Mesenchymal stem cell (in vitro differentiated cells and primary cell): ENCODE measurements at regions not wholly inside any gene's neighbourhood (a gene's known extent, or its start where the extent isn't known, plus 50 kb on each side); places are given as distances from the start of the nearest gene placed in this dataset.
A peak's percentile ranks its signal among the peaks of the same experiment; 100 is the strongest.

Source experiments
- DNase-seq: peaks from one replicate; pipeline ENCODE4 v3.0.0-alpha.2; 2013
- H2AFZ ChIP-seq: one replicate; pipeline ENCODE4 v1.6.1; 2013; ENCODE audit warnings: low read depth, mild to moderate bottlenecking, control low read depth, inconsistent platforms, low read length, moderate library complexity
- H2AK5ac ChIP-seq: 2 replicates; pipeline ENCODE4 v1.6.1; 2013; ENCODE audit warnings: low read length, moderate library complexity, mild to moderate bottlenecking, inconsistent platforms; ENCODE audit not compliant: severe bottlenecking
- H2BK120ac ChIP-seq: one replicate; pipeline ENCODE4 v1.6.1; 2013; ENCODE audit warnings: low read depth, mild to moderate bottlenecking, inconsistent platforms, low read length, moderate library complexity
- H2BK12ac ChIP-seq, 2 experiments: one replicate each; pipeline ENCODE4 v1.6.1; 2013; ENCODE audit warnings: inconsistent platforms in 2 of 2, low read length in 2 of 2, mild to moderate bottlenecking in 2 of 2, moderate library complexity in 2 of 2, control low read depth in 1 of 2
- H2BK15ac ChIP-seq: one replicate; pipeline ENCODE4 v1.6.1; 2013; ENCODE audit warnings: mild to moderate bottlenecking, low read depth, inconsistent platforms; ENCODE audit not compliant: poor library complexity, severe bottlenecking
- H2BK5ac ChIP-seq: 2 replicates; pipeline ENCODE4 v1.6.1; 2013; ENCODE audit warnings: low read depth, mild to moderate bottlenecking, low read length, control low read depth, inconsistent platforms; ENCODE audit not compliant: poor library complexity, severe bottlenecking
- H3K14ac ChIP-seq, 2 experiments: one replicate each; pipeline ENCODE4 v1.6.1; 2013; ENCODE audit warnings: inconsistent platforms in 2 of 2, low read length in 2 of 2, control low read depth in 1 of 2, mild to moderate bottlenecking in 1 of 2, moderate library complexity in 1 of 2
- H3K18ac ChIP-seq, 2 experiments: one replicate each; pipeline ENCODE4 v1.6.1; 2013; ENCODE audit warnings: inconsistent platforms in 2 of 2, low read length in 2 of 2, control low read depth in 1 of 2, low read depth in 1 of 2, mild to moderate bottlenecking in 1 of 2
- H3K23ac ChIP-seq, 2 experiments: one replicate each; pipeline ENCODE4 v1.6.1; 2013; ENCODE audit warnings: inconsistent platforms in 2 of 2, low read length in 2 of 2, mild to moderate bottlenecking in 2 of 2, moderate library complexity in 2 of 2, control low read depth in 1 of 2
- H3K27ac ChIP-seq: 2 replicates; pipeline ENCODE4 v1.5.1; 2013; ENCODE audit warnings: mild to moderate bottlenecking, moderate library complexity, low read length, control low read depth, inconsistent platforms; ENCODE audit not compliant: poor library complexity, severe bottlenecking
- H3K27me3 ChIP-seq, 2 experiments: 2 replicates each; pipeline versions ENCODE4 v1.6.1 to v1.7.0; 2013; ENCODE audit warnings: low read length in 2 of 2, mild to moderate bottlenecking in 2 of 2, moderate library complexity in 2 of 2, control low read depth in 1 of 2, inconsistent platforms in 1 of 2; ENCODE audit not compliant: control insufficient read depth in 1 of 2, insufficient read depth in 1 of 2
- H3K36me3 ChIP-seq, 2 experiments: 2 replicates each; pipeline versions ENCODE4 v1.6.1 to v1.7.0; 2013; ENCODE audit warnings: low read length in 2 of 2, control low read depth in 1 of 2, inconsistent platforms in 1 of 2, low read depth in 1 of 2, mild to moderate bottlenecking in 1 of 2; ENCODE audit not compliant: insufficient read depth in 2 of 2, control insufficient read depth in 1 of 2
- H3K4ac ChIP-seq, 2 experiments: one replicate each; pipeline ENCODE4 v1.6.1; 2013; ENCODE audit warnings: inconsistent platforms in 2 of 2, low read length in 2 of 2, mild to moderate bottlenecking in 2 of 2, moderate library complexity in 2 of 2, control low read depth in 1 of 2, low read depth in 1 of 2
- H3K4me1 ChIP-seq: 2 replicates; pipeline ENCODE4 v1.6.1; 2013; ENCODE audit warnings: low read depth, low read length, control low read depth; ENCODE audit not compliant: control insufficient read depth, insufficient read depth
- H3K4me2 ChIP-seq: 2 replicates; pipeline ENCODE4 v1.6.1; 2013; ENCODE audit warnings: low read length, mild to moderate bottlenecking, inconsistent platforms; ENCODE audit not compliant: poor library complexity, severe bottlenecking
- H3K4me3 ChIP-seq, 2 experiments: 2 replicates each; pipeline versions ENCODE4 v1.5.1 to v1.7.0; 2013; ENCODE audit warnings: low read length in 2 of 2, mild to moderate bottlenecking in 2 of 2, control low read depth in 1 of 2, low read depth in 1 of 2; ENCODE audit not compliant: insufficient read depth in 1 of 2
- H3K79me1 ChIP-seq: replicated peaks from 2 replicates; pipeline ENCODE4 v1.6.1; 2013; ENCODE audit warnings: mild to moderate bottlenecking, control low read depth, low read length, inconsistent platforms; ENCODE audit not compliant: poor library complexity, severe bottlenecking
- H3K9ac ChIP-seq: 2 replicates; pipeline ENCODE4 v1.7.0; 2013; ENCODE audit warnings: mild to moderate bottlenecking, low read length, moderate library complexity
- H3K9me3 ChIP-seq: 2 replicates; pipeline ENCODE4 v1.7.0; 2013; ENCODE audit warnings: mild to moderate bottlenecking, low read length; ENCODE audit not compliant: control insufficient read depth
- H4K8ac ChIP-seq: one replicate; pipeline ENCODE4 v1.6.1; 2013; ENCODE audit warnings: inconsistent platforms, mild to moderate bottlenecking, low read length, moderate library complexity
- H4K91ac ChIP-seq: one replicate; pipeline ENCODE4 v1.6.1; 2013; ENCODE audit warnings: mild to moderate bottlenecking, low read length, inconsistent platforms
- WGBS: methylation state at CpG from one replicate; pipeline ENCODE4 v1.1.7; 2013; ENCODE audit warnings: mixed read lengths; 5-methylcytosine and 5-hydroxymethylcytosine counted together

- 100% methylated on average over 1 of the region's 3 CpGs for WGBS
- Histone ChIP-seq H3K23ac (no peak overlapping the region), H3K27ac (no peak overlapping the region), H4K8ac (no peak overlapping the region), H2AFZ (no peak overlapping the region), H3K14ac (no peak overlapping the region), H2BK120ac (no peak overlapping the region), H3K4ac (no peak overlapping the region), H3K79me1 (no peaks in the 10 kb centered on the region), H3K9me3 (peaks cover 28% of the 10 kb centered on the region), H2BK15ac (no peak overlapping the region), H2BK12ac (no peak overlapping the region), H3K4me2 (no peak overlapping the region), H3K18ac (no peak overlapping the region), H3K9ac (no peak overlapping the region), H2BK5ac (no peak overlapping the region), H2AK5ac (no peak overlapping the region), H3K4me1 (no peaks in the 10 kb centered on the region), H4K91ac (no peak overlapping the region), H3K36me3 (no peaks in the 10 kb centered on the region), H3K27me3 (no peaks in the 10 kb centered on the region), H3K4me3 (no peak overlapping the region)
- DNase-seq: peak; percentile 48
Observed at GRCh38 chr1:214808845-214809460, 206.0 kb downstream of the CENPF start.

DNA sequence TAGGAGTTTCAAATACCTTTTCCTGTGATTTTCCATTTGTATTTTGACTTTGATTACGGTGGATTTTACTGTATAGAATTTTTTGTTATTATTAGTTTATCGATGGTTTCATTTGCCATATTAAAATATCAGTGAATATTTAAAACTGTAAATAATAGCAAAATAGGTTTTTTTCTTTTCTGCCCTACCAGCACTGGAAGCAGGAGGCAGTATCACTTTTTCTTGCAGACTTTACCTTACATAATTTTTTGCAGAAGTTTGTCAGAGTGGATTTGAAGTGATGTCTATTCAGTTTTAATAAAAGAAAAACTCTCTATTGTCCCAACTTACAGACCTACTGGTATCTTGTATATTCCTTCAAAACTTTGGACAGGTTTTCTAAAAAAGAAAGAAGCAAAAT, 213.6 kb downstream of the CENPF start:
- H3K4me2 ChIP-seq: no peak overlapping the region
- H3K4me3 ChIP-seq: no peak overlapping the region
- no peak overlapping the region for H3K4ac ChIP-seq
- H3K27ac ChIP-seq: no peak overlapping the region
- H2AFZ ChIP-seq: no peak overlapping the region
- H3K4me1 ChIP-seq: no peaks in the 10 kb centered on the region
- H3K9ac ChIP-seq: no peak overlapping the region
- H2AK5ac ChIP-seq: no peak overlapping the region
- H3K23ac ChIP-seq: no peak overlapping the region
- H2BK5ac ChIP-seq: no peak overlapping the region
- no peak overlapping the region for H4K91ac ChIP-seq
- no peak overlapping the region for H3K14ac ChIP-seq
- no peak overlapping the region for H4K8ac ChIP-seq
- no peaks in the 10 kb centered on the region for H3K79me1 ChIP-seq
- H3K36me3 ChIP-seq: no peaks in the 10 kb centered on the region
- H2BK12ac ChIP-seq: no peak overlapping the region
- H2BK120ac ChIP-seq: no peak overlapping the region
- no peak for DNase-seq
- H2BK15ac ChIP-seq: no peak overlapping the region
- no CpG with 5 or more reads among the region's 2 CpGs for WGBS
- H3K9me3 ChIP-seq: no peaks in the 10 kb centered on the region
- H3K18ac ChIP-seq: no peak overlapping the region
- no peaks in the 10 kb centered on the region for H3K27me3 ChIP-seq

GRCh38 chr1:214823311-214824117, 220.5 kb downstream of the CENPF start:
- Histone ChIP-seq H2BK5ac (no peak overlapping the region), H3K18ac (no peak overlapping the region), H2AK5ac (no peak overlapping the region), H4K8ac (no peak overlapping the region), H2AFZ (no peak overlapping the region), H2BK12ac (no peak overlapping the region), H2BK15ac (no peak overlapping the region), H4K91ac (no peak overlapping the region), H3K4me1 (no peaks in the 10 kb centered on the region), H3K4ac (no peak overlapping the region), H2BK120ac (no peak overlapping the region), H3K14ac (no peak overlapping the region), H3K9me3 (peaks cover 12% of the 10 kb centered on the region), H3K27me3 (no peaks in the 10 kb centered on the region), H3K4me3 (no peak overlapping the region), H3K79me1 (no peaks in the 10 kb centered on the region), H3K4me2 (no peak overlapping the region), H3K27ac (no peak overlapping the region), H3K23ac (no peak overlapping the region), H3K36me3 (no peaks in the 10 kb centered on the region), H3K9ac (no peak overlapping the region)
- WGBS: 94% methylated on average over 19 of the region's 21 CpGs
- no peak for DNase-seq

GRCh38 chr1:214824763-214825162, 221.8 kb downstream of the CENPF start:
- H3K23ac ChIP-seq: no peak overlapping the region
- peaks cover 21% of the 10 kb centered on the region for H3K9me3 ChIP-seq
- no CpG with 5 or more reads among the region's 2 CpGs for WGBS
- no peak overlapping the region for H2BK5ac ChIP-seq
- H3K9ac ChIP-seq: no peak overlapping the region
- H3K4me3 ChIP-seq: no peak overlapping the region
- no peak for DNase-seq
- no peak overlapping the region for H3K14ac ChIP-seq
- H3K4me1 ChIP-seq: no peaks in the 10 kb centered on the region
- H2BK120ac ChIP-seq: no peak overlapping the region
- no peak overlapping the region for H2BK12ac ChIP-seq
- H3K79me1 ChIP-seq: no peaks in the 10 kb centered on the region
- no peak overlapping the region for H3K27ac ChIP-seq
- no peak overlapping the region for H2AFZ ChIP-seq
- no peak overlapping the region for H2AK5ac ChIP-seq
- no peak overlapping the region for H3K18ac ChIP-seq
- no peaks in the 10 kb centered on the region for H3K36me3 ChIP-seq
- no peak overlapping the region for H4K91ac ChIP-seq
- no peak overlapping the region for H2BK15ac ChIP-seq
- no peak overlapping the region for H4K8ac ChIP-seq
- H3K4me2 ChIP-seq: no peak overlapping the region
- no peaks in the 10 kb centered on the region for H3K27me3 ChIP-seq
- H3K4ac ChIP-seq: no peak overlapping the region
